Testis (tissue), 2 donors: ENCODE measurements at regions not wholly inside any gene's neighbourhood (a gene's known extent, or its start where the extent isn't known, plus 50 kb on each side); places are given as distances from the start of the nearest gene placed in this dataset.

ENCODE experiments used
- POLR2A ChIP-seq: fragments of 450-650 bp; IDR thresholded peaks from one replicate; pipeline ENCODE4 v1.6.1; 2017; ENCODE audit warnings: antibody characterized with exemption, mild to moderate bottlenecking, moderate library complexity
- TF ChIP-seq, protein P1 (sequence below), 3 experiments: fragments of 450-650 bp in 2 of 3; fragments of 200-600 bp in 1 of 3; sonication (generic) in 1 of 3; IDR thresholded peaks; one replicate each; pipeline ENCODE4 v1.5.1; 2016 to 2019; ENCODE audit warnings: antibody characterized with exemption in 3 of 3, mild to moderate bottlenecking in 2 of 3, moderate library complexity in 1 of 3

DNA sequence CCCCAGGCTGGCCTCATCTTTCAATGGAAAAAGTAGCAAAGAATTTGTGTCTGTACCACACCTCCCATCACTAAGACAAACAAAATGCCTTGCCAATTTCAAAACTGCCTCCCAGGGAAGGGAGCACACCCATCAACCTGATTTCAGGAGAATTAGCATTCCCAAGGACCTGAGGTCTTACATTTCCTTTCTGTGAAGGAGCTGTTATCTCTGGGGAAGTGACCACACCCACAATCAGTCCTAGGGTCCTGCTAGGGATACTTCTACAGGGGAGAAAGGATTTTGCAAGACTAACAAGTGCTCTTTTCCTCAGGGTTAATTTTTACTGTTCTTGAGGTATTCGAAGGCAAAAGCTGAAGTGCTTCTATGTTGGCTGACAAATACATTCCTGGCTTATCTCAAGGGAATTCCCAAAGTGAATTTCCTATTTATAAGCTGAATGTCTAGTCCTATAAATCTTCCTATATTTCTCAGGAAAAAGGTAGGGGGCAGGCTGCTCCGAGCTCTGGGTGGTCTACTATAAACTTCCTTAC, 97.4 kb upstream of the ITGA1 start:
- TF ChIP-seq, protein P1, sequence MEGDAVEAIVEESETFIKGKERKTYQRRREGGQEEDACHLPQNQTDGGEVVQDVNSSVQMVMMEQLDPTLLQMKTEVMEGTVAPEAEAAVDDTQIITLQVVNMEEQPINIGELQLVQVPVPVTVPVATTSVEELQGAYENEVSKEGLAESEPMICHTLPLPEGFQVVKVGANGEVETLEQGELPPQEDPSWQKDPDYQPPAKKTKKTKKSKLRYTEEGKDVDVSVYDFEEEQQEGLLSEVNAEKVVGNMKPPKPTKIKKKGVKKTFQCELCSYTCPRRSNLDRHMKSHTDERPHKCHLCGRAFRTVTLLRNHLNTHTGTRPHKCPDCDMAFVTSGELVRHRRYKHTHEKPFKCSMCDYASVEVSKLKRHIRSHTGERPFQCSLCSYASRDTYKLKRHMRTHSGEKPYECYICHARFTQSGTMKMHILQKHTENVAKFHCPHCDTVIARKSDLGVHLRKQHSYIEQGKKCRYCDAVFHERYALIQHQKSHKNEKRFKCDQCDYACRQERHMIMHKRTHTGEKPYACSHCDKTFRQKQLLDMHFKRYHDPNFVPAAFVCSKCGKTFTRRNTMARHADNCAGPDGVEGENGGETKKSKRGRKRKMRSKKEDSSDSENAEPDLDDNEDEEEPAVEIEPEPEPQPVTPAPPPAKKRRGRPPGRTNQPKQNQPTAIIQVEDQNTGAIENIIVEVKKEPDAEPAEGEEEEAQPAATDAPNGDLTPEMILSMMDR (IDR thresholded peaks at IDR 0.05), result no peak
- TF ChIP-seq POLR2A, result no peak
